HEK293T (cell line): ENCODE measurements at regions not wholly inside any gene's neighbourhood (a gene's known extent, or its start where the extent isn't known, plus 50 kb on each side); places are given as distances from the start of the nearest gene placed in this dataset.

Source experiments
- BHLHE40 ChIP-seq: fragments of 450-650 bp; IDR thresholded peaks from 2 replicates; pipeline ENCODE4 v1.6.1; 2016; ENCODE audit warnings: mild to moderate bottlenecking, moderate library complexity, borderline replicate concordance
- FOXA1 ChIP-seq: fragments of 450-650 bp; IDR thresholded peaks from 2 replicates; pipeline ENCODE4 v1.6.1; 2016; ENCODE audit warnings: mild to moderate bottlenecking
- FOXM1 ChIP-seq: fragments of 450-650 bp; IDR thresholded peaks from 2 replicates; pipeline ENCODE4 v1.6.1; 2017; ENCODE audit warnings: mild to moderate bottlenecking, borderline replicate concordance
- LEF1 ChIP-seq: fragments of 450-650 bp; IDR thresholded peaks from 2 replicates; pipeline ENCODE4 v1.6.1; 2017; ENCODE audit warnings: mild to moderate bottlenecking, borderline replicate concordance
- NFRKB ChIP-seq: fragments of 450-650 bp; IDR thresholded peaks from 2 replicates; pipeline ENCODE4 v1.6.1; 2016; ENCODE audit warnings: mild to moderate bottlenecking, moderate library complexity
- SP1 ChIP-seq: fragments of 450-650 bp; IDR thresholded peaks from 2 replicates; pipeline ENCODE4 v1.6.1; 2017
- SUZ12 ChIP-seq: fragments of 450-650 bp; IDR thresholded peaks from 2 replicates; pipeline ENCODE4 v1.6.1; 2016; ENCODE audit warnings: mild to moderate bottlenecking
- TARDBP ChIP-seq: fragments of 450-650 bp; IDR thresholded peaks from 2 replicates; pipeline ENCODE4 v1.6.1; 2016

DNA sequence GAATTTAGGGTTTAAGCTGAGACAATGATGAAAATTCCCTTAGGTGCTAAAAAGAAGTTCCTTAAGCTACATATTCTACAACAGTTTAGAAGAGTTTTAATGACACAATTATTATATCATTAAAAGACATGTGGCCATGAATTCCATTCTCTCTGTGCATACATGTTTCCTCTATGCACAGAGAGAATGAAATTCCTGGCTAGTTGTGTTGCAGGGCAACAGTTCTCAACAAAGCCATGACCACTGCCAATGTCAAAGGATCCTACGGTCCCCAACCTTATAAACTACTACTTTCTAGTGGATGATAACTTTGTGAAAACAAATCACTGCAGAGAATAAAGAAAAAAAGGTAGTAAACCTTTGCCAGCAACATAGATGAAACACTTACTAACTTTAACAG is 122.7 kb downstream of the OTOL1 start:
- no peak for TF ChIP-seq SUZ12
- no peak for TF ChIP-seq LEF1
- no peak for TF ChIP-seq FOXA1
- no peak for TF ChIP-seq TARDBP
- TF ChIP-seq BHLHE40, result no peak
- no peak for TF ChIP-seq NFRKB
- no peak for TF ChIP-seq SP1
- TF ChIP-seq FOXM1, result no peak
